ENCODE measurements at regions not wholly inside any gene's neighbourhood (a gene's known extent, or its start where the extent isn't known, plus 50 kb on each side); places are given as distances from the start of the nearest gene placed in this dataset.

DNA sequence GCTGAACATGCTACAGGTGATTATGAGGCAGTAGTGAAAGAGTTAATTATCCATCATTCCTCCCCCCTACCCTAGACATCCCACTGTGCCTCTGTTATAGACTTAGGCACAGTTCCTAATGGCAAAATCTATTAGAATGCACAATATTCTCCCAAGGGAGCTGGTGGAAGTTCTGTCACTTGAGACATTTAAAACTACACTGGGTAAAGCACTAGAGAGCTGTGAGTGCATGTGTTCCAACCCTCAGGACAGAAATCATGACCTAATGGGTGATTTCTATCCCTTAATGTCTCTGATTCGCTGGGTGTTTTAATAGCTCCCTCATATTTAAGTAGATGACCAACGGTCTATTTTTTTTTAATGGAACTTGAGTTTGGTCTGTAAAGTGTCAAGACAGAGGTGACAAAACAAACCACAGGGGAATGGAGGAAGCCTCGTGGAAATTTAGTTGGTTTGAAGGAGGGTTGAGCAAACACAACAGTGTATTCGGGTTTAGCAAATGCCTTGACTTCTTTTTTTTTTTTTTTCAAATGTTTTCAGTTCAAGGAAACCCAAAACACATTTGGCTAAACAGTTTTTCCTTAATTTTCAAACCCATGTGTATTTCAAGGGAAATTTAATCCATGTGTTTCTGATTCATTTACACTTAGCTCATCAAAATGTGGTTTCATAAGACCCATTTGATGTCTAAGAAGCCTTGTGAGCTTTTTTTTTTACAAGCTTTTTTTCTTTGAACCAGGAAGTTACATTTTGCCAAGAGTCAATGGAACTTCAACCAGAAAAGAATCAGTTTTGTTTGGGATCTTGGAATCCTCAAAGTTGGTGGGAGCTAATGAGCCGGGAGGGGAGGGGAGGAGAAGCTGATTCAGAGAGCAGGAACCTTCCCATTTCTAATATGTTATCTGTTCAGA, 665.1 kb upstream of the ZEB2 start:
- TF ChIP-seq, protein P1, sequence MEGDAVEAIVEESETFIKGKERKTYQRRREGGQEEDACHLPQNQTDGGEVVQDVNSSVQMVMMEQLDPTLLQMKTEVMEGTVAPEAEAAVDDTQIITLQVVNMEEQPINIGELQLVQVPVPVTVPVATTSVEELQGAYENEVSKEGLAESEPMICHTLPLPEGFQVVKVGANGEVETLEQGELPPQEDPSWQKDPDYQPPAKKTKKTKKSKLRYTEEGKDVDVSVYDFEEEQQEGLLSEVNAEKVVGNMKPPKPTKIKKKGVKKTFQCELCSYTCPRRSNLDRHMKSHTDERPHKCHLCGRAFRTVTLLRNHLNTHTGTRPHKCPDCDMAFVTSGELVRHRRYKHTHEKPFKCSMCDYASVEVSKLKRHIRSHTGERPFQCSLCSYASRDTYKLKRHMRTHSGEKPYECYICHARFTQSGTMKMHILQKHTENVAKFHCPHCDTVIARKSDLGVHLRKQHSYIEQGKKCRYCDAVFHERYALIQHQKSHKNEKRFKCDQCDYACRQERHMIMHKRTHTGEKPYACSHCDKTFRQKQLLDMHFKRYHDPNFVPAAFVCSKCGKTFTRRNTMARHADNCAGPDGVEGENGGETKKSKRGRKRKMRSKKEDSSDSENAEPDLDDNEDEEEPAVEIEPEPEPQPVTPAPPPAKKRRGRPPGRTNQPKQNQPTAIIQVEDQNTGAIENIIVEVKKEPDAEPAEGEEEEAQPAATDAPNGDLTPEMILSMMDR (IDR thresholded peaks at IDR 0.05): no peak
- TF ChIP-seq EP300 (IDR thresholded peaks at IDR 0.05): no peak
- TF ChIP-seq POLR2A (IDR thresholded peaks at IDR 0.05): no peak
